OCI-LY7 (cell line): ENCODE measurements at regions not wholly inside any gene's neighbourhood (a gene's known extent, or its start where the extent isn't known, plus 50 kb on each side); places are given as distances from the start of the nearest gene placed in this dataset.

Experiments
- BruUV-seq: library from RNA; stranded (reverse); fragments of 400-500 nt; replicated peaks from 2 replicates; lab custom pipeline; 2021; lab: Mats Ljungman, UMichigan
- CTCF ChIA-PET: fragments of 300-600 bp; sonication (Branson Sonifier 250); formaldehyde crosslinking; loops from one replicate; lab custom pipeline; 2022; ENCODE audit warnings: antibody characterized with exemption; ENCODE audit not compliant: unreplicated experiment; lab: Charles Lee
- POLR2A ChIA-PET: fragments of 300-600 bp; sonication (Branson Sonifier 250); formaldehyde crosslinking; loops from one replicate; lab custom pipeline; 2022; ENCODE audit warnings: antibody characterized with exemption; lab: Charles Lee
- DNase-seq: peaks from one replicate; pipeline ENCODE4 v3.0.0-alpha.2; 2015; ENCODE audit warnings: low spot score
- H2AFZ ChIP-seq: fragments of 200-600 bp; sonication (generic), shearing (Covaris generic); 2 replicates; pipeline ENCODE4 v1.6.1; 2014; ENCODE audit warnings: mild to moderate bottlenecking, antibody characterized with exemption, low read length, moderate library complexity
- H3K27ac ChIP-seq: fragments of 200-600 bp; sonication (generic); 2 replicates; pipeline ENCODE4 v1.5.1; 2014; ENCODE audit warnings: mixed run types, low read depth, mild to moderate bottlenecking, moderate library complexity, low read length, inconsistent platforms; ENCODE audit not compliant: poor library complexity, severe bottlenecking
- H3K36me3 ChIP-seq: fragments of 200-600 bp; sonication (generic); 2 replicates; pipeline ENCODE4 v1.6.1; 2014; ENCODE audit warnings: mild to moderate bottlenecking, antibody characterized with exemption, low read length, moderate library complexity, mixed read lengths; ENCODE audit not compliant: insufficient read depth
- H3K4me1 ChIP-seq: fragments of 200-600 bp; sonication (generic); 2 replicates; pipeline ENCODE4 v1.5.1; 2014; ENCODE audit warnings: mild to moderate bottlenecking, low read length; ENCODE audit not compliant: insufficient read depth, poor library complexity, severe bottlenecking
- H3K4me2 ChIP-seq: fragments of 200-600 bp; sonication (generic); 2 replicates; pipeline ENCODE4 v1.6.1; 2014; ENCODE audit warnings: mild to moderate bottlenecking, low read length
- H3K4me3 ChIP-seq: fragments of 200-600 bp; sonication (generic); 2 replicates; pipeline ENCODE4 v1.5.1; 2014; ENCODE audit warnings: mild to moderate bottlenecking, low read depth, low read length; ENCODE audit not compliant: poor library complexity, severe bottlenecking
- H3K79me2 ChIP-seq: fragments of 200-600 bp; sonication (generic); 2 replicates; pipeline ENCODE4 v1.6.1; 2016; ENCODE audit warnings: low read depth, mild to moderate bottlenecking, low read length, moderate library complexity, mixed read lengths; ENCODE audit not compliant: insufficient read depth
- H3K9me2 ChIP-seq: fragments of 200-600 bp; sonication (generic); 2 replicates; pipeline ENCODE4 v1.6.1; 2016; ENCODE audit warnings: mild to moderate bottlenecking, low read length, mixed read lengths; ENCODE audit not compliant: insufficient read depth
- H3K9me3 ChIP-seq: fragments of 200-600 bp; sonication (generic); 2 replicates; pipeline ENCODE4 v1.6.1; 2014; ENCODE audit warnings: mild to moderate bottlenecking, mixed run types, low read length, mixed read lengths
- H4K20me1 ChIP-seq: fragments of 200-600 bp; sonication (generic); 2 replicates; pipeline ENCODE4 v1.6.1; 2014; ENCODE audit warnings: mild to moderate bottlenecking, antibody characterized with exemption, low read length, moderate library complexity, mixed read lengths; ENCODE audit not compliant: insufficient read depth
- EZH2phosphoT487 ChIP-seq: fragments of 200-600 bp; sonication (generic); IDR thresholded peaks from 2 replicates; pipeline ENCODE4 v1.6.1; 2018; ENCODE audit warnings: low read depth, borderline replicate concordance, mild to moderate bottlenecking, mixed run types, antibody characterized with exemption, low read length, moderate library complexity, mixed read lengths
- intact Hi-C: fragments of 100-400 bp; cut with micrococcal nuclease; formaldehyde crosslinking; loops from one replicate; pipeline ENCODE4 v1.10.0; 2022; ENCODE audit not compliant: unreplicated experiment
- TF ChIP-seq, protein P1 (sequence below): fragments of 200-600 bp; sonication (generic); conservative IDR thresholded peaks from 2 replicates; pipeline ENCODE4 v1.5.1; 2014; ENCODE audit warnings: mild to moderate bottlenecking, antibody characterized with exemption, low read length, moderate library complexity, mixed read lengths

- POLR2A ChIA-PET = interaction anchor here (1.1 kb wide), 1 partner anchor 8 kb away, joined by 3 read pairs; no protein-coding TSS in a partner anchor
Observed at GRCh38 chr5:121624035-121624434, 227.6 kb upstream of the FTMT start.

GRCh38 chr5:121628783-121629182, 222.9 kb upstream of the FTMT start:
- no peaks in the 10 kb centered on the region for H3K79me2 ChIP-seq
- no peak overlapping the region for H3K27ac ChIP-seq
- BruUV-seq = no TSS peak
- no peaks in the 10 kb centered on the region for H3K36me3 ChIP-seq
- no peak overlapping the region for H2AFZ ChIP-seq
- POLR2A ChIA-PET = no interaction called here
- H3K4me3 ChIP-seq = no peak overlapping the region
- no peaks in the 10 kb centered on the region for H4K20me1 ChIP-seq
- CTCF ChIA-PET = no interaction called here
- H3K4me2 ChIP-seq = no peak overlapping the region
- no peaks in the 10 kb centered on the region for H3K9me3 ChIP-seq
- H3K9me2 ChIP-seq = no peaks in the 10 kb centered on the region
- intact Hi-C loops = no loop called here
- no peak for DNase-seq
- H3K4me1 ChIP-seq = no peaks in the 10 kb centered on the region
- TF ChIP-seq, protein P1, sequence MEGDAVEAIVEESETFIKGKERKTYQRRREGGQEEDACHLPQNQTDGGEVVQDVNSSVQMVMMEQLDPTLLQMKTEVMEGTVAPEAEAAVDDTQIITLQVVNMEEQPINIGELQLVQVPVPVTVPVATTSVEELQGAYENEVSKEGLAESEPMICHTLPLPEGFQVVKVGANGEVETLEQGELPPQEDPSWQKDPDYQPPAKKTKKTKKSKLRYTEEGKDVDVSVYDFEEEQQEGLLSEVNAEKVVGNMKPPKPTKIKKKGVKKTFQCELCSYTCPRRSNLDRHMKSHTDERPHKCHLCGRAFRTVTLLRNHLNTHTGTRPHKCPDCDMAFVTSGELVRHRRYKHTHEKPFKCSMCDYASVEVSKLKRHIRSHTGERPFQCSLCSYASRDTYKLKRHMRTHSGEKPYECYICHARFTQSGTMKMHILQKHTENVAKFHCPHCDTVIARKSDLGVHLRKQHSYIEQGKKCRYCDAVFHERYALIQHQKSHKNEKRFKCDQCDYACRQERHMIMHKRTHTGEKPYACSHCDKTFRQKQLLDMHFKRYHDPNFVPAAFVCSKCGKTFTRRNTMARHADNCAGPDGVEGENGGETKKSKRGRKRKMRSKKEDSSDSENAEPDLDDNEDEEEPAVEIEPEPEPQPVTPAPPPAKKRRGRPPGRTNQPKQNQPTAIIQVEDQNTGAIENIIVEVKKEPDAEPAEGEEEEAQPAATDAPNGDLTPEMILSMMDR = no peak
- TF ChIP-seq EZH2phosphoT487 = no peak

More at GRCh38 chr5:121624035-121624434, 227.6 kb upstream of the FTMT start:
- Histone ChIP-seq H3K4me1 (no peaks in the 10 kb centered on the region), H3K4me3 (no peak overlapping the region), H3K27ac (no peak overlapping the region), H4K20me1 (no peaks in the 10 kb centered on the region), H3K4me2 (no peak overlapping the region), H2AFZ (no peak overlapping the region), H3K9me2 (no peaks in the 10 kb centered on the region), H3K9me3 (no peaks in the 10 kb centered on the region), H3K36me3 (no peaks in the 10 kb centered on the region), H3K79me2 (no peaks in the 10 kb centered on the region)
- TF ChIP-seq EZH2phosphoT487 = no peak
- TF ChIP-seq, protein P1 = no peak
- intact Hi-C loops = no loop called here
- CTCF ChIA-PET = no interaction called here
- no TSS peak for BruUV-seq
- DNase-seq = no peak

DNA sequence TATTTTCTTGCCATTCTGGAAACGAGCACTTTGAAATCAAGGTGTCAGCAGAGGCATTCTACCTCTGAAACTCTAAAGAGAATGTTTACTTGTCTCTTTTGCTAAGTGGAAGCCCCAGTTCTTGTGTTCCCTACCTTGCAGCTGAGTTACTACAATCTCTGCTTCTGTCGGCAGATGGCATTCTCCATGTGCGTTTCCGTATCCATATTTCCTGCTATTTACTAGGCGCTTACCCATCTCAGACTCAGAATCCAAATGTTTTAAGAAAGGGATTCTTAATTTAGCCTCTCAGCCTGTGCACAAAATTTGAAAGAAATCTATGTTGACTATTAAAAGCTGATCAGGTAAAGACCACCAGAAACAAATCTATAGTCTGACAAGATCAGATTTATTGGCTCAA, 221.3 kb upstream of the FTMT start:
- H3K4me2 ChIP-seq = no peak overlapping the region
- H3K27ac ChIP-seq = no peak overlapping the region
- no peaks in the 10 kb centered on the region for H3K36me3 ChIP-seq
- POLR2A ChIA-PET = interaction anchor here (0.6 to 1.4 kb wide), 2 partner anchors 10 to 310 kb away, joined by 4 to 6 read pairs; no protein-coding TSS in a partner anchor
- no peak for DNase-seq
- CTCF ChIA-PET = no interaction called here
- no peaks in the 10 kb centered on the region for H3K4me1 ChIP-seq
- intact Hi-C loops = no loop called here
- H3K79me2 ChIP-seq = no peaks in the 10 kb centered on the region
- H3K4me3 ChIP-seq = no peak overlapping the region
- no TSS peak for BruUV-seq
- no peaks in the 10 kb centered on the region for H3K9me2 ChIP-seq
- H2AFZ ChIP-seq = no peak overlapping the region
- H3K9me3 ChIP-seq = no peaks in the 10 kb centered on the region
- TF ChIP-seq, protein P1 = no peak
- no peak for TF ChIP-seq EZH2phosphoT487
- no peaks in the 10 kb centered on the region for H4K20me1 ChIP-seq
